GM18498 (cell line): ENCODE measurements at regions not wholly inside any gene's neighbourhood (a gene's known extent, or its start where the extent isn't known, plus 50 kb on each side); places are given as distances from the start of the nearest gene placed in this dataset.
"Not testable (repeated sequence)": the region's sequence is repeated elsewhere in the genome, so short reads cannot be mapped to it uniquely, and the experiment has no call there.

Experiments
- ATAC-seq: cut with Tn5 transposase; IDR thresholded peaks from one replicate; pipeline ENCODE4 v1.9.1; 2021; ENCODE audit warnings: mild to moderate bottlenecking, moderate library complexity; ENCODE audit not compliant: unreplicated experiment

DNA sequence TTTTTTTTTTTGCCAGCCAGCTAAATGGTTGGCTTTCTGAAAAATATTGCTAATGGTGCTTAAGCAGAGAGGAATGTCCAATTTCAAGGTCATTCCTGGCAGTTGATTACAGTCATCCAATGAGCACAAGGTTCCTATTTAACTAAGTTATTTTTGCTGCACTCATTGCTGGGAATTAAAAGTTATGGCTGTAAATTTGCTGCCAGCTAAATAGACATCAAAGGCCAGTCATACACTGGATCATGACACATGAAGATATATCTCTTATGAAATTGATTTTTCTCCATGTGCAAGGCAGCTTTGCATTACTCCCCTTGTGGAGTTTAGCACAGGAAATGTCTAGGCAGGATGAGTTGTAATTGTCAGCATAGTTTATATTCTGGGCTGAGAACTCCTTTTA is 1898.4 kb upstream of the CELF4 start:
- ATAC-seq, result no peak

DNA sequence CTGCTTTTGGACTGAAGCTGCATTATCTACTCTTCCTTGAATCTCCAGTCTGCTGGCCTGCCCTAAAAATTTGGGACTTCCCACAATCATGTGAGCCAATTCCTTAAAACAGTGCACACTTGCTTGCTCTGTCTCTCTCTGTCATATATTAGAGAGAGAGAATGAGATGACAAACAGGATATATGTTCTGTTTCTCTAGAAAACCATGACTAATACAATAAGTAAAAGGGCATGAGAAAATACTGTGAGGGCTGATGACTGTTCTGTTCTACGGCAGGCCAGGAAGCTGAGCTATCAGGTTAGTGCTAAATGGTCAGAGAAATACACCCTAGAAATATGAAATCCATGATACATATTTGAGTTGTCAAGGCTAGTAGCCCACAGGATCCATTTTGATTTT is 1896.8 kb upstream of the CELF4 start:
- ATAC-seq, result no peak

GRCh38 chr18:39460136-39460535 is 1894.5 kb upstream of the CELF4 start:
- ATAC-seq, result no peak

GRCh38 chr18:39455285-39455684 is 1889.7 kb upstream of the CELF4 start:
- no peak for ATAC-seq

DNA sequence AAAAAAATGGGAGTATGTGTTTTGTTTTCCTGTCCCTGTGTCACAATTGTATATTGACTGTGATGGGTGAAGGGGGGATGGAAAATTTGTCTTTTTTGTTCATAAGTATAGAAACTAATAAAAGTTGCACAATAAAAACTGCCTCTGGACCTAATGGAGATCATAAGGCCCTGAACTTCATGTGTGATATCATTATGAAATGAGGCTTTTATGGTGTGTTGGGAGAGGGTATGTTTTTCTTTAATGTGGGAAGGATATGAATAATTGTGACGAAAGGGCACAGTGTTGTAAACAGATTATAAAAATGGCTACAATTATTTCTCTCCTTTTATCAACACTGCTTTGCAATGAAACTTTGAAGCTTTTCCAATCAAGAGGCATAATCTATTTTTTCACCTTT is 1889.3 kb upstream of the CELF4 start:
- ATAC-seq, result no peak

GRCh38 chr18:39453882-39454281 is 1888.3 kb upstream of the CELF4 start:
- ATAC-seq, result no peak

GRCh38 chr18:39453356-39453755 is 1887.8 kb upstream of the CELF4 start:
- no peak for ATAC-seq

DNA sequence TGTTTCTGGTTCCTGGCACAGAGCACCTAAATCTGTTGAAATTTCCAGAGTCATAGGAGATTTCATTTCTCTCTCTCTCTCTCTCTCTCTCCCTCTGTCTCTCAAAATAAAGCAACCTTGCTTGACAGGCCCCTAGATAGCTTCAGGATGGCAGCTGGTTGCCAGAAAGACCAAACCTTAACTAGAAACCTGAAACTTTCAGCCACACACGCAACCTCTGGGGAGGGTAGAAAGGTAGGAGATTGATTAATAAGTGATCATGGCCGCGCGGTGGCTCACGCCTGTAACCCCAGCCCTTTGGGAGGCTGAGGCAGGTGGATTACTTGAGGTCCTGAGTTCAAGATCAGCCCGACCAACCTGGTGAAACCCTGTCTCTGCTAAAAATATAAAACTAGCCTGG is 1885.4 kb upstream of the CELF4 start:
- ATAC-seq, result no peak

DNA sequence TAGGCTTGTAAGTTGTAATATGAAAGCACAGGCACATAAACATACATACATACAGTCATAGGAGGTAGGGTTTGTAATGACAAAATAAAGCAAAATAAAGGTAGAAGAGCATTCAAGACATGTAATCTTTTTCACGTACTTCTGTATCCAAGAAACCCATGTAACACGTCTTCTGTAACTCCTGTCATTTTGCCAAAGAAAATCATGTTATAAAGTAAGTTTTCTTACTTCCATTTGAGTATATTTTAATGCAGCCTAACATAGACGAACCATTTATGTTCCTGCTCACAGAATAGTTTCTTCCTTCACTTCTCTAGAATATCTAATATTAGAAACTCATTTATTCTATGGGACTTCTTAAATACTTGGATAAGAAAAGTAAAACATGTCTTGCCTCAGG is 1884.0 kb upstream of the CELF4 start:
- ATAC-seq, result no peak

GRCh38 chr18:39448942-39449341 is 1883.3 kb upstream of the CELF4 start:
- ATAC-seq, result no peak

DNA sequence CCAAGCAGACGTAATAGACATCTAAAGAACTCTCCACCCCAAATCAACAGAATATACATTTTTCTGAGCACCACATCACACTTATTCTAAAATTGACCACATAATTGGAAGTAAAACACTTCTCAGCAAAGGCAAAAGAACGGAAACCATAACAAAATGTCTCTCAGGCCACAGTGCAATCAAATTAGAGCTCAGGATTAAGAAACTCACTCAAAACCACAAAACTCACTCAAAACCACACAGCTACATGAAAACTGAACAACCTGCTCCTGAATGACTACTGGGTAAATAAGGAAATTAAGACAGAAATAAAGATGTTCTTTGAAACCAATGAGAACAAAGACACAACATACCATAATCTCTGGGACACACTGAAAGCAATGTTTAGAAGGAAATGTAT is 1879.4 kb upstream of the CELF4 start:
- not testable (repeated sequence) for ATAC-seq

DNA sequence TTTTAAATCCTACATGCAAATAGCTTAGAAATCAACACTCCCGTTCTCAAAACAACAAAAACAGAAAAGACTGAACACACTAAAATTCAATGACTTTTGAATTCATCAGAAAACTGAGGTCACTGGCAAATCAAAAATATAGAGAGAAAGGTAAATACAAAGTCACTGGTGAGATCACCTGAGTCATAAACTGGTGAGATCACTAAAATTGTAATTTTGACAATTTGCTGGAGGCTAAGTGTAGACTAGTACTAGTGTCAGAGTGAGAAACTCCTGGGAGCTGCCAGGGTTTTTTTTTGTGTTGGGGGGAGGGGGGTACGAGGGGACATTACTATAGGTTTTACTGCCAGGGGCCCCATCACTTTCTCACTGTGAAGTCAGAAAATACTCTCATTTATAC is 1876.0 kb upstream of the CELF4 start:
- ATAC-seq, result no peak

- ATAC-seq, result no peak
These were observed 1870.4 kb upstream of the CELF4 start for GRCh38 chr18:39435996-39436395.

- ATAC-seq, result no peak
These were observed 1869.6 kb upstream of the CELF4 start for GRCh38 chr18:39435209-39435608.

DNA sequence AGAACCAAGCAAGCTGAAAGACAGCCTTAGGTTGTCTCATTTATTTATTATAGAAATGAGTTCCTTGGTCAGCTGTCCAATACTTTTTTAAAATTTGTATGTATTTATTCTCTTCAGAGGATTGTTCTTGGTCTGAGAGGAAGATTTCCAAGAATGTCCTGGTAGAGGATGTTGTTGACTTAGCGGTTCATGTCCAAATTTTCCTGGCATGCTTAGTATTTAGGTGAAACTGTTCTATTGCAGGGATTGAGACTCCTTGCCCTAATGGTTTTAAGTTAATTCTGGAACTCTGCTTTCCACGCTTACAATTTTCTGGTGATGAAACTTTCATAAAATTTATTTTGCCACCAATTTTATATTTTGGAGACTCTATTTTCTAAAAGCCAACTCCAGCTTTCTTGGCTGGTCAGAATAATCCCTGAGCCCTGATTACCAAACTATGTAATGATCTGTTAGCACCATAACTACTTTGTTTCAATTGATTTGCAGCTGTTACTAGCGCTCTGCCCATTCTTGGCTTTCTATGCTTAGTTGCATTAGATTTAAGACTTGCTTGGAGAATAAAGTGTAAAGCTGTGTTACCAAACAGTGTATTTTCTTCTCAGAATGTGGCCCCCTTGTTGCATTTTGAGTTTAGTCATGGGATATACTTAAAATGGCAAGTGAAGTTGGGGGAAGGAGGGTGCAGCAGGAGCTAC is 1868.8 kb upstream of the CELF4 start:
- no peak for ATAC-seq

DNA sequence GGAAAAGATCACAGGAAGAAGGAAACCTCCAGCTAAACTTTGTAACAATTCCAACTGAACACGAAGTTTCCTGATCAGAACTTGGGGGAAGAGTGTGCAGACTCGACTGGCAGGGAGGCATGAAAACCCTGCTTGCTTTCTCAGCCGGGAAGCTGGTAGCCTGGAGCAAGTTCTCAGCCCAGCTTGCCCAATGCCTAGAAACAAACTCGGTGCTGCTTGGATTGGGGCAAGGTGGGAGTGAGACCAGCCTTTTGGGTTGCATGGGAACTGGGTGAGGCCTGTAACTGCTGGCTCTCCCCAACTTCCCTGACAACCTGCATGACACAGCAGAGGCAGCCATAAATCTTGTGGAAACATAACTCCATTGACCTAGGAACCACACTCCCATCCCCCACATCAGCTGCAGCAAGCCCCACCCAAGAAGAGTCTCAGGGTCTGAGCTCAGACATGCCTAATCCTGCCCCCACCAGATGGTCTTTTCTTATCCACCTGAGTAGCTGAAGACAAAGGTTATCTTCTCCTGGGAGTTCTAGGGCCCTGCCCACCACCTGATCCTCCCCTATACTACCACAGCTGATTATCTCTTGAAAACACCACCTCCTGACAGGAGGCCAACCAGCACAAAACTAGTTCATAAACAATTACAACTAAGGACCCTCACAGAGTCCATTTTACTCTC is 1859.7 kb upstream of the CELF4 start:
- no peak for ATAC-seq

- ATAC-seq, result no peak
These were observed 1858.7 kb upstream of the CELF4 start for GRCh38 chr18:39424261-39424660.

DNA sequence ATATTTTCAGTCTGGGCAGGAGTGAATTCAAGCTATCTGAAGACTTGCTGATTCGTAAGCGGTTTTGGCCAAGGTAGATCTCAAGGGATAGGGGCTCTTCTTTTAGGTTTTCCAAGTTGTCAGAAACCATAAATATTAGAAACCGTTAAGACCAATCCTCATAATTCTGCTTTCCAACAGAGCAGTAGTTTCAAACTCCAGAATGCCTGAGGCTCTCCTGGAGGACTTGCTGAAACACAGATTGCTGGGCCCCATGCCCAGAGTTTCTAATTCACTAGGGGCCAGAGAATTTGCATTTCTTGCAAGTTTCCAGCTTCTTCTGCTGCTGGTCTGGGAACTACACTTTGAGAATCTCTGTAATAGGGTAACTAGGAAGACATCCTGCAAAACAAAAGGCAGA is 1855.7 kb upstream of the CELF4 start:
- no peak for ATAC-seq

GRCh38 chr18:39419315-39419714 is 1853.7 kb upstream of the CELF4 start:
- ATAC-seq, result no peak

GRCh38 chr18:39415471-39415870 is 1849.9 kb upstream of the CELF4 start:
- ATAC-seq, result no peak

DNA sequence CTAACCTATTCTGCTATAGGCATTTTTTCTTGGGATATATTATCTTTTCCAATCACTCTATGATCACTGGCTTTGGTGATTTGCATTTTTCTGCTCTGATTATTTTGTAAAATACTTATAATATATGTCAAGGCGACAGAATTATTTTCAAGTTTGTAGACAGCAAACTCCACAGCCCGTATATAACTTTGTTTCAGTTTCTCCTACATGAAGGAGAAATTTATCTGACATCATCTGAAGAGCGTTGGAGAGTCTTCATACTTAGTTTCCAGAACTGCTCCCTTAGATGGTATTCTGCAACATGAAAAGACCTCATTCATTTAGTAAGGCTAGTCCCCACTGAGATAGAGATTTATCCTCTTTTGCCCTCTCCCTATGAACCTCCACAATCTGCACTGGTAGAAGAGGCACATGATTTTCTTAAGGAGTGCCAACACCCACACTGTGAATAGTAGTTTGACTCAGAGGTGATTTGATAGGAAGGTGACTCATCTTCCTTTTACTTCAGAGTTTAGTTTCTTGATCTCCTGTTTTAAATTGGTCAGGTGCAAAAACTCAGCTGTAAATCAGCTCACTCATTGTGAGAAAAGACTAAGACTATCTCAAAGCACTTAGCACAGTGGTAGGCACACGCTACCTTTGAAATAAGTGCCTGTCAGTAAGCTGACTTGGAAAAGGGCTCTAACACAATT is 1848.6 kb upstream of the CELF4 start:
- no peak for ATAC-seq

DNA sequence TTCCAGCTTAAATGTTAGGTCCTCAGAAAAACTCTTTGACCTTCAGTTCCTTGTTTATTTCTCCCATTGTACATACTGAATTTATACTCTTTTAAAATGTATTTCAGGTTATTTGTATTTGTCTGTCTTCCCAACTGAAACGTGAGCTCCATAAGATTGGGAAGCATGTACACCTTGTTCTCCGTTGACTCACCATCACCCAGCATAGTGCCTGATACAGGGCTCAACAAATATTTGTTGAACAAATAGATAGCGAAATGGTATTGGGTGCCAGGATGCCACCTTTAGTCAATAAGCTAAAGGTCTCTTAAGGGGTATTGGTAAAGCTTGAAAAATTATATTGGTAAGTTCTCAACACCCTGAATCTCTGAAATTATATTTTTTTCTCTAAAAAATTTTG is 1841.3 kb upstream of the CELF4 start:
- ATAC-seq, result no peak
